IPS DF 4.7 (cell line): ENCODE measurements at regions not wholly inside any gene's neighbourhood (a gene's known extent, or its start where the extent isn't known, plus 50 kb on each side); places are given as distances from the start of the nearest gene placed in this dataset.

ENCODE experiments used
- DNase-seq: peaks from one replicate; pipeline ENCODE4 v3.0.0-alpha.2; 2013; ENCODE audit warnings: low spot score; ENCODE audit errors: extremely low read depth

DNA sequence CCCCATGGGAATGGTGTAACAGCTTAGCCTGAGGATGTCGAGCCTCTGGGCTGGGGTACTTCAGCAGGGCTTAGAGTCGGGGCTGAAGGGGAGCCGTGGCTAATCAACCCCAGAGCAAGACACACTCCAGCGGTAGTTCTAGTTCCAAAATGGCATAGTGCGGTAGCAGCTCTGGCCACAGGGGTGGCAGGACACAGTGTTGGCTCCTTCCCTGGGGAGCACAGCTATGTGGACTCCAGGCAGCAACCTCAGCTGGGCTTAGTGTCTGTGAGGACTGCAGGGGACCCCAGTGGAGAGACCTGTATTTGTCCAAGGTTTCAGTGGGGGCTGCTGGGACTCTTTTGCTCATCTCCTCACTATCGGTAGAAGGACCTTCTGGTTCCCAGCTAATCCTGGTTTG is 70.8 kb upstream of the PCDH20 start:
- DNase-seq: no peak

DNA sequence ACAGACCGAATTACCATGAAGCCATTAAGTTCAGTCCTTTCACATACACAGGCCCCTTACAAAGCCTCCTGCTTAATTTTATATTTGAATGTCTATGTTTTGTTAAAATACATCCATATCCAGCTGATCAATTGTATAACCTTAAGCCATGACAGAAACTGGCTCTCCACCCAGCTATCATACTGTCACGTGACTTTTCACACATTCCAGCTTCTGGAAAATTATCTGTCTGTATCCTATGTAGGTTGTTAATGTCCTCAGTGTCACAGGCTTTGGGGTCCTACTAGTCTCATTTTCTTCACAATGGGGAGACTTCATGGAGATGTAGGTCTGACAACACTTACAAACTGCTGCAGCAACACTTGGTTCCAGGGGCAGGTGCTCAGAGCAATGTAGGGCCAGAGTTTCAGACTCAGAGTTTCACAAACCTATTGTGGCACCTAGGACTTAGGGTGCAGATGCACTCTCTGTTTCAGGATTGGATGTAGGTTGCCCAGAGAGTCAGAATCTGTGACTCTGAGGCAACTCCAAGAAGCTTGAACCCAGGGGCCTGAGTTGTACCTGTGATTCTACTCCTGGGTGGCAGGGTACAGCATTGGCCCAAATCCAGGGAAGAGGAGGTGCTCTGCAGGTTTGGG is 69.6 kb upstream of the PCDH20 start:
- DNase-seq: no peak

DNA sequence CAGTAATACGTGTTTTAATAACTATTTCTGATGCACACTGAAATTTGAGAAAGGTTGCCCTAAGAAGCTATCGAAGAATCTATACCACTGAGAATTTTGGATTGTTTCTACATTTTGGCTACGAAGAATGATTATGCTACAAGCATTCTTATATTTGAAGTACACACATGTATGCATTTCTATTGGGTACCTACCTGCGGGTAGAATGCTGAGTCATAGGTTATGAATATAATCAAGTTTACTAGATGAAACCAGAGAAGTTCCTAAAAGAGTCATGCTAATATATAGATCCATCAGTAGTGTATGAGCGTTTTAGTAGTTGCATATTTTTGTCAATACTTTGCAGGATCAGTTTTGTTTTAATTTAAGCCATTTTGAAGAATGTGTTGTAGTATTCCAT is 62.0 kb upstream of the PCDH20 start:
- no peak for DNase-seq

DNA sequence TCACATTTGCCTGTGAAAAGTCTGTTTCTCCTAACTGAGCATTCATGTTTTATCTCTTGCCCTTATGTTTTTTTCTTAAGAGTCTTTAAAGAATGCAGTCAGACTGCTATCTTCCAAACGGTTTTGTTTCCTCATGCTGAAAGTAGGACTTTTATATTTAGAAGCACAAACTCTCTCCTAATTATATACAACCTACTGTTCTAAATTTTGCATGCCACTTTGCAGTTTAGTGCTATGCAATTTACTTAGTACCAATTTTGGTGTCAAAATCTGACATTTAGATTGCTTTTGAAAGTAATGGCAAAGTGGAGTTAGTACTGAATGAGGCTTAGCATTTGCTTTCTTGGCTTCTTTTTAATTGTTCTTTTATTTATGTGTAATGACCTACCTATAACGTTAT is 55.1 kb upstream of the PCDH20 start:
- no peak for DNase-seq

DNA sequence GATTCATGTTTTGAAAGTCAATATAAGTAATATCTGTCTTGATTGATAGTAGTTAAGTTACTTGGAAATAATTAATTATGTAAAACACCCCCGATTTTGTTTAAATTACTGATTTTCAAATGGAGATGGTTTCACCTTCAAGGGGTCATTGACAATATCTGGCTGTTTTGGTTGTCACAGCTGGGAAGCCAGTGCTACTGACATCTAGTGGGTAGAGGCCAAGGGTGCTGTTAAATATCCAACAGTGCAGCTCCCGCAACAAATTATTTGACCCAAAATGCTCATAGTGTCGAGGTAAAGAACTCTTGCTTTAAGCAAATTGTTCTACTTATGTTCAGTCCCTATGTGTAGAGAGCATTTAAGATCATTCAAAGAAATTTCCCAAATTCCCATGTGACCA is 50.6 kb upstream of the PCDH20 start:
- peak; percentile 7 for DNase-seq
